ENCODE measurements at regions not wholly inside any gene's neighbourhood (a gene's known extent, or its start where the extent isn't known, plus 50 kb on each side); places are given as distances from the start of the nearest gene placed in this dataset.

- H3K36me3 ChIP-seq = no peaks in the 10 kb centered on the region
- no peaks in the 10 kb centered on the region for H3K9me3 ChIP-seq (replicated peaks)
- no peaks in the 10 kb centered on the region for H3K4me1 ChIP-seq (replicated peaks)
- no peak overlapping the region for H3K27ac ChIP-seq
- no peak for DNase-seq (ENCODE audit: low read depth in 1 of 2, low spot score in 2 of 2)
- no peak overlapping the region for H3K4me3 ChIP-seq
- H3K27me3 ChIP-seq (replicated peaks) = no peaks in the 10 kb centered on the region
Observed at GRCh38 chr14:82836256-82836950, 1302.8 kb upstream of the SEL1L start.

- Histone ChIP-seq H3K4me3 (no peak overlapping the region), H3K27me3 (replicated peaks) (no peaks in the 10 kb centered on the region), H3K4me1 (replicated peaks) (no peaks in the 10 kb centered on the region), H3K27ac (no peak overlapping the region), H3K36me3 (no peaks in the 10 kb centered on the region), H3K9me3 (replicated peaks) (no peaks in the 10 kb centered on the region)
- no peak for DNase-seq (ENCODE audit: low read depth in 1 of 2, low spot score in 2 of 2)
Observed at GRCh38 chr14:82837611-82838140, 1304.0 kb upstream of the SEL1L start.

GRCh38 chr14:82850576-82850975 is 1316.9 kb upstream of the SEL1L start:
- no peaks in the 10 kb centered on the region for H3K36me3 ChIP-seq
- no peak overlapping the region for H3K4me3 ChIP-seq
- H3K27ac ChIP-seq = no peak overlapping the region
- H3K4me1 ChIP-seq (replicated peaks) = no peaks in the 10 kb centered on the region
- no peaks in the 10 kb centered on the region for H3K9me3 ChIP-seq (replicated peaks)
- H3K27me3 ChIP-seq (replicated peaks) = no peaks in the 10 kb centered on the region
- DNase-seq (ENCODE audit: low read depth in 1 of 2, low spot score in 2 of 2) = no peak

GRCh38 chr14:82854131-82854530 is 1320.5 kb upstream of the SEL1L start:
- no peak for DNase-seq (ENCODE audit: low read depth in 1 of 2, low spot score in 2 of 2)
- Histone ChIP-seq H3K4me3 (no peak overlapping the region), H3K9me3 (replicated peaks) (no peaks in the 10 kb centered on the region), H3K36me3 (no peaks in the 10 kb centered on the region), H3K4me1 (replicated peaks) (no peaks in the 10 kb centered on the region), H3K27me3 (replicated peaks) (no peaks in the 10 kb centered on the region), H3K27ac (no peak overlapping the region)

GRCh38 chr14:82854901-82855300 is 1321.2 kb upstream of the SEL1L start:
- Histone ChIP-seq H3K4me1 (replicated peaks) (no peaks in the 10 kb centered on the region), H3K27ac (no peak overlapping the region), H3K36me3 (no peaks in the 10 kb centered on the region), H3K4me3 (no peak overlapping the region), H3K27me3 (replicated peaks) (no peaks in the 10 kb centered on the region), H3K9me3 (replicated peaks) (no peaks in the 10 kb centered on the region)
- DNase-seq (ENCODE audit: low read depth in 1 of 2, low spot score in 2 of 2) = no peak

- Histone ChIP-seq H3K27me3 (replicated peaks) (no peaks in the 10 kb centered on the region), H3K27ac (no peak overlapping the region), H3K4me1 (replicated peaks) (no peaks in the 10 kb centered on the region), H3K4me3 (no peak overlapping the region), H3K36me3 (no peaks in the 10 kb centered on the region), H3K9me3 (replicated peaks) (no peaks in the 10 kb centered on the region)
- no peak for DNase-seq (ENCODE audit: low read depth in 1 of 2, low spot score in 2 of 2)
Observed at GRCh38 chr14:82855912-82856391, 1322.3 kb upstream of the SEL1L start.

GRCh38 chr14:82861313-82861712 is 1327.7 kb upstream of the SEL1L start:
- Histone ChIP-seq H3K27ac (no peak overlapping the region), H3K9me3 (replicated peaks) (no peaks in the 10 kb centered on the region; the same call in 1 of the 2 replicates), H3K27me3 (replicated peaks) (no peaks in the 10 kb centered on the region), H3K4me3 (no peak overlapping the region), H3K4me1 (replicated peaks) (no peaks in the 10 kb centered on the region), H3K36me3 (no peaks in the 10 kb centered on the region)
- no peak for DNase-seq (ENCODE audit: low read depth in 1 of 2, low spot score in 2 of 2)

- H3K4me1 ChIP-seq (replicated peaks) = no peaks in the 10 kb centered on the region
- no peak overlapping the region for H3K27ac ChIP-seq
- no peak for DNase-seq (ENCODE audit: low read depth in 1 of 2, low spot score in 2 of 2)
Observed at GRCh38 chr14:82872494-82872893, 1338.8 kb upstream of the SEL1L start.

GRCh38 chr14:82878951-82879350 is 1345.3 kb upstream of the SEL1L start:
- no peaks in the 10 kb centered on the region for H3K9me3 ChIP-seq (replicated peaks)
- no peak overlapping the region for H3K4me3 ChIP-seq
- no peaks in the 10 kb centered on the region for H3K4me1 ChIP-seq (replicated peaks)
- H3K27me3 ChIP-seq (replicated peaks) = no peaks in the 10 kb centered on the region
- no peak overlapping the region for H3K27ac ChIP-seq
- H3K36me3 ChIP-seq = no peaks in the 10 kb centered on the region
- no peak for DNase-seq (ENCODE audit: low read depth in 1 of 2, low spot score in 2 of 2)

More at GRCh38 chr14:82872494-82872893, 1338.8 kb upstream of the SEL1L start:
- Histone ChIP-seq H3K27me3 (replicated peaks) (no peaks in the 10 kb centered on the region), H3K9me3 (replicated peaks) (no peaks in the 10 kb centered on the region), H3K4me3 (no peak overlapping the region), H3K36me3 (no peaks in the 10 kb centered on the region)

- H3K4me1 ChIP-seq (replicated peaks) = no peaks in the 10 kb centered on the region
- H3K36me3 ChIP-seq = no peaks in the 10 kb centered on the region
- no peak overlapping the region for H3K4me3 ChIP-seq
- no peak overlapping the region for H3K27ac ChIP-seq
- no peaks in the 10 kb centered on the region for H3K9me3 ChIP-seq (replicated peaks)
- no peak for DNase-seq (ENCODE audit: low read depth in 1 of 2, low spot score in 2 of 2)
- H3K27me3 ChIP-seq (replicated peaks) = no peaks in the 10 kb centered on the region
Observed at GRCh38 chr14:82879949-82880535, 1346.4 kb upstream of the SEL1L start.

GRCh38 chr14:82886670-82887069 is 1353.0 kb upstream of the SEL1L start:
- Histone ChIP-seq H3K9me3 (replicated peaks) (no peaks in the 10 kb centered on the region), H3K27ac (no peak overlapping the region), H3K36me3 (no peaks in the 10 kb centered on the region), H3K27me3 (replicated peaks) (no peaks in the 10 kb centered on the region), H3K4me3 (no peak overlapping the region), H3K4me1 (replicated peaks) (no peaks in the 10 kb centered on the region)
- DNase-seq (ENCODE audit: low read depth in 1 of 2, low spot score in 2 of 2) = no peak

GRCh38 chr14:82889701-82890100 is 1356.0 kb upstream of the SEL1L start:
- Histone ChIP-seq H3K36me3 (no peaks in the 10 kb centered on the region), H3K4me3 (no peak overlapping the region), H3K9me3 (replicated peaks) (no peaks in the 10 kb centered on the region), H3K27me3 (replicated peaks) (no peaks in the 10 kb centered on the region), H3K27ac (no peak overlapping the region), H3K4me1 (replicated peaks) (no peaks in the 10 kb centered on the region)
- DNase-seq (ENCODE audit: low read depth in 1 of 2, low spot score in 2 of 2) = no peak

GRCh38 chr14:82896476-82896875 is 1362.8 kb upstream of the SEL1L start:
- Histone ChIP-seq H3K4me3 (no peak overlapping the region), H3K9me3 (replicated peaks) (no peaks in the 10 kb centered on the region), H3K27ac (no peak overlapping the region), H3K4me1 (replicated peaks) (no peaks in the 10 kb centered on the region), H3K27me3 (replicated peaks) (no peaks in the 10 kb centered on the region), H3K36me3 (no peaks in the 10 kb centered on the region)
- no peak for DNase-seq (ENCODE audit: low read depth in 1 of 2, low spot score in 2 of 2)

- no peak overlapping the region for H3K4me3 ChIP-seq
- no peaks in the 10 kb centered on the region; the same call in 1 of the 2 replicates for H3K9me3 ChIP-seq (replicated peaks)
- no peaks in the 10 kb centered on the region for H3K36me3 ChIP-seq
- H3K27ac ChIP-seq = no peak overlapping the region
- H3K27me3 ChIP-seq (replicated peaks) = no peaks in the 10 kb centered on the region
- H3K4me1 ChIP-seq (replicated peaks) = no peaks in the 10 kb centered on the region
- no peak for DNase-seq (ENCODE audit: low read depth in 1 of 2, low spot score in 2 of 2)
Observed at GRCh38 chr14:82897469-82898308, 1364.0 kb upstream of the SEL1L start.
